AG10803 (cell line): ENCODE measurements at regions not wholly inside any gene's neighbourhood (a gene's known extent, or its start where the extent isn't known, plus 50 kb on each side); places are given as distances from the start of the nearest gene placed in this dataset.
"Not testable (repeated sequence)": the region's sequence is repeated elsewhere in the genome, so short reads cannot be mapped to it uniquely, and the experiment has no call there.

ENCODE experiments used
- DNase-seq: peaks from one replicate; pipeline ENCODE4 v3.0.0; 2010; ENCODE audit warnings: low read depth
- H3K4me3 ChIP-seq: 2 replicates; pipeline ENCODE4 v1.5.1; 2011; ENCODE audit warnings: mild to moderate bottlenecking, low read length, control low read depth
- TF ChIP-seq, protein P1 (sequence below): conservative IDR thresholded peaks from 2 replicates; pipeline ENCODE4 v1.5.1; 2011; ENCODE audit warnings: mild to moderate bottlenecking, low read length, control low read depth, inconsistent platforms

DNA sequence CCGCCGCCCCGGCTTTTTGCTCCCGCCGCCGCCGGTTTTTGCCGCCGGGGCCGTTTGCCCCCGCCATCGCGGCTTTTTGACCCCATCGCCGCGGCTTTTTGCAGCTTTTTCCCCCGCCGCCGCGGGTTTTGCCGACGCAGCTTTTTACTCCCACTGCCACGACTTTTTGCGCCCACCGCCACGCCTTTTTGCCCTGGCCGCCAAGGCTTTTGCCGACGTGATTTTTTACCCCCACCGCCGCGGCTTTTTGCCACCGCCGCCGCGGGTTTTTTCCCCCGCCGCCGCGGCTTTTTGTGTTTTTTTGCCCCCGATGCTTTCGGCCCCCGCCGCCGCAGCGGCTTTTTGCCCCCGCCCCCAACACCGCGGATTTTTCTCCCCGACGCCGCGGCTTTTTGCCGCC is 5001.9 kb upstream of the OR11H1 start:
- H3K4me3 ChIP-seq, DNase-seq: not testable (repeated sequence)

DNA sequence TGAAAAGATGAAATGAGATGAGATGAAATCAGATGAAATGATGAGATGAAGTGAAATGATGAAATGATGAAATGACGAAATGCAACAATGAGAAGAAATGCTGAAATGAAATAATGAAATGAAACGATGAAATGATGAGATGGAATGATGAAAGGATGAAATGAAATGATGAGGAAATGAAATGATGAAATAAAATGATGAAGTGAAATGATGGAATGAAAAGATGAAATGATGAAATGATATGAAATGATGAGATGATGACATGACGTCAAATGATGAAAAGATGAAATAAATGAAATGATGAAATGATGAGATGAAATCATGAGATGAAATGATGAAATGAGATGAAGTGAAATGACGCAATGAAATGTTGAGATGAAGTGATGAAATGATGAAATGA is 4996.9 kb upstream of the OR11H1 start:
- not testable (repeated sequence) for H3K4me3 ChIP-seq, DNase-seq

DNA sequence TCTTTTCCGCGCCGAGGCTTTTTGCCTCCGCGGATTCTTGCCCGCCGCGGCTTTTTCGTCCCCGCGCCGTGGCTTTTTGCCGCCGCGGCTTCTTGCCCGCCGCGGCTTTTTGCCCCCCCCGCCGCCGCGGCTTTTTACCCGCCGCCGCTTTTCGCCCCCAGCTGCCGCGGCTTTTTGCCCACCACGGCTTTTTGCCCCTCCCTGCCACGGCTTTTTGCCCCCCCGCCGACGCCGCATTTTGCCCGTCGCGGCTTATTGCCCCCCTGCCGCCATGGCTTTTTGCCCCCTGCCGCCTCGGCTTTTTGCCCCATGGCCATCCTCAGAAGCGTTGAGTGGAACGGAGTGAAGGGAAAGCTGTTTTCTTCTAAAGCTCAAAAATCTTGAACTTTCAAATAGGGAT is 4955.5 kb upstream of the OR11H1 start:
- not testable (repeated sequence) for DNase-seq, H3K4me3 ChIP-seq

DNA sequence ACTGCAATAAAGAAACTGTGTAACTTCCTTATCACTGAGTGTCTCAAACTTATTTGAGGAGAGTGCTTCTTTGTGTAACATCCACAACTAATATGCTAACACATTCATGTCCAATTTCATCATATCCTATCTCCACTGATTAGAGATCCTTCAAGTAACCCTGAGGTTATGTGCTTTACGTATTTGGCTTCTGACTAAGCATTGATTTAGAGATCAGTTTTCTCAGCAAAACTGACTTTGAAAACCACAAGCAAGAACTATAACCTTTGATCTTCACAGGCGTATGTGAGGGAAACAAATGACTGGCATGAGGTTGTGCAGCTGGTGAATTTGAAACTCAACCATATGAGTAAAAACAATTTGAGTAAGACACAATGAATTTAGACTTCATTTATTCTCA is 4926.9 kb upstream of the OR11H1 start:
- not testable (repeated sequence) for H3K4me3 ChIP-seq, DNase-seq

DNA sequence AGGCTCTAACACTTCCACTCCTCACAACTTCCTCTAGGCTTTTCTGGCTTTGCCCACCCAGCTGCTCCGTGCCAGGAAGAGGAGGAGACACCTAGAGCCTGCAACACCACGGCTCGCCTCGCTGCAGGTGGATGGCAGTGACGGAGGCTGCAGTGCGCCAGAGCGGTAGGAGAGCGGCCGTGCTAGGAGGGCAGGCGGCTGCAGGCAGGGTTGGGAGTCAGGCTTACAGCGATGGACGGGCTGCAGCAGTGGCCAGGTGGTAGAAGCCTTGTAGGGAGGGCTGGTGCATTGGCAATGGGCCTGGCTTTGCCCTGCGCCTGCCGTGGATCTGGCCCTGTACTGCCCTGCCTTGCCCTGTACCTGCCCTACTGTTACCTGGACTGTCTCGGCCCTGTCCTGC is 4896.0 kb upstream of the OR11H1 start:
- not testable (repeated sequence) for DNase-seq, H3K4me3 ChIP-seq

DNA sequence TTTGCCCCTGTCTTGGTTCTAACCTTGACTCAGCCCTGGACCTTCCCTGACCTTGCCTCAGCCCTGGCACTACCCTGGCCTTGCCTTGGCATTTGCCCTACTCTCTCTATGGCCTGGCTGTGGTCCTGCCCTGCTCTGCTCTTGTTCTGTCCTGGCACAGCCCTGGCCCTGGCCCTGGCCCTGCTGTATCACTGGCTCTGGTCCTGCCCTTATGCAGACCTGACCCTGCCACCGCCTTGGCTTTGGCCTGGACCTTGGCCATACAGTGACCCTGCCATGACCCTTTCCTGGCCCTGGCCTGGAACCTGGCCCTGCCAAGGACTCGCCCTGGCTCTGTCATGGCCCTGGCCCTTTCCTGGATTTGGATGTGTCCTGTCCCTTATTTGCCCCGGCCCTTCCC is 4892.7 kb upstream of the OR11H1 start:
- H3K4me3 ChIP-seq, DNase-seq: not testable (repeated sequence)

DNA sequence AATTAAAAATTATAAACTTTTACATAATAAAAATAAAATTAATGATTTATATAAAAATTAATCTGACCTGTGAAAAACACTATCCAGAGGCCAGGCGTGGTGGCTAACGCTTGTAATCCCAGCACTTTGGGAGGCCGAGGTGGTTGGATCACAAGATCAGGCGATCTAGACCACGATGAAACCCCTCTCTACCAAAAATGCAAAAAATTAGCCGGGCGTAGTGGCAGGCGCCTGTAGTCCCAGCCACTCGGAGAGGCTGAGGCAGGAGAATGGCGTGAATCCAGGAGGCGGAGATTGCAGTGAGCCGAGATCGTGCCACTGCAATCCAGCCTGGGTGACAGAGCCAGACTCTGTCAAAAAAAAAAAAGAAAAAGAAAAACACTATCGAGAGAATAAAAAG is 4865.2 kb upstream of the OR11H1 start:
- DNase-seq, H3K4me3 ChIP-seq: not testable (repeated sequence)

DNA sequence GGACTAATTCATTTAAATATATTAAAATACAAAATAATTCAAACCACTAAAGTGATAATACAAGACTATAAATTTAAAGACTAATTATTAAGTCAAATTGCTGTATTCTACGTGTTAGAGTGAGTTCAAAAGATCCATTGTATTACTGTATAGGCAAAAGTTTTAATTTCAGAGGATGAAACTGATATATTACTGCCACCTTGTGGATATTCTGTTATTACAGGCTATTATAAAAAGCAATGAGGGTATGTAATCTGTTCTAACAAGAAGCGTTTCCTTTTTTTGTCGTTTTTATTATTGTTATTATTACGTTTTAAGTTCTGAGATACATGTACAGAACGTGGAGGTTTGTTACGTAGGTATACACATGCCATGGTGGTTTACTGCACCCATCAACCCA is 4854.9 kb upstream of the OR11H1 start:
- TF ChIP-seq, protein P1, sequence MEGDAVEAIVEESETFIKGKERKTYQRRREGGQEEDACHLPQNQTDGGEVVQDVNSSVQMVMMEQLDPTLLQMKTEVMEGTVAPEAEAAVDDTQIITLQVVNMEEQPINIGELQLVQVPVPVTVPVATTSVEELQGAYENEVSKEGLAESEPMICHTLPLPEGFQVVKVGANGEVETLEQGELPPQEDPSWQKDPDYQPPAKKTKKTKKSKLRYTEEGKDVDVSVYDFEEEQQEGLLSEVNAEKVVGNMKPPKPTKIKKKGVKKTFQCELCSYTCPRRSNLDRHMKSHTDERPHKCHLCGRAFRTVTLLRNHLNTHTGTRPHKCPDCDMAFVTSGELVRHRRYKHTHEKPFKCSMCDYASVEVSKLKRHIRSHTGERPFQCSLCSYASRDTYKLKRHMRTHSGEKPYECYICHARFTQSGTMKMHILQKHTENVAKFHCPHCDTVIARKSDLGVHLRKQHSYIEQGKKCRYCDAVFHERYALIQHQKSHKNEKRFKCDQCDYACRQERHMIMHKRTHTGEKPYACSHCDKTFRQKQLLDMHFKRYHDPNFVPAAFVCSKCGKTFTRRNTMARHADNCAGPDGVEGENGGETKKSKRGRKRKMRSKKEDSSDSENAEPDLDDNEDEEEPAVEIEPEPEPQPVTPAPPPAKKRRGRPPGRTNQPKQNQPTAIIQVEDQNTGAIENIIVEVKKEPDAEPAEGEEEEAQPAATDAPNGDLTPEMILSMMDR: peak; percentile 18
- not testable (repeated sequence) for H3K4me3 ChIP-seq, DNase-seq

DNA sequence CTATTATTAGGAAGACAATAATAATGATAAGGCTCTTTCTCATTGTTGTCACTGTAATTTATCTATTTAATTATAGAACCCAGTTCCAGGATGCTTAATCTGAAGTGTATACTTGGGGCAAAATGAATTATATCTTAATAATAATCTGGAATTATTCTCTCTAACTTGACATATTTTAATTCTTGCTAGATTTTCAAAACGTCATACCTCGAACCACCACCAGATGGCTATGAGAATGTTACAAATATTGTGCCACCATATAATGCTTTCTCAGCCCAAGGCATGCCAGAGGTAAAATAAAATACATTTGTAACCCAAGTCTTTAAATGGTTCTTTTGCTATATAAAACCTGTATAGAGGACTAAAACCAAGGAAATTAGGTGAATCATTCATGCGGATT is 4849.3 kb upstream of the OR11H1 start:
- H3K4me3 ChIP-seq, DNase-seq: not testable (repeated sequence)

DNA sequence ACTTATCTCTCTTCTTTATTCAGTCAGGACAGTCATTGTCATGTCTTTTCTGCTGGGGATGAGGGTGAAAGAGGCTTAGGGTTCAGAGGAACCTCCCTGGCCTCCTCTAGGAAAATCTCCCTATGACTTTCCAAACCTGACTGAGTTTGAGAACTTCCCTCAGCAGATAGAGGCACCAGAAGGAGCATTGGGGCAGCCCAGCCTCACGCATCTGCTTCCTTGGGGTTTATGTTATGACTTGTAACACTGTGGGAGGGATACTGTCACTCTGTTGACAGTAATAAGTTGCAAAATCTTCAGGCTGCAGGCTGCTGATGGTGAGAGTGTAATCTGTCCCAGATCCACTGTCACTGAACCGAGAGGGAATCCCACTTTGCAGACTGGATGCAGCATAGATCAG is 4842.6 kb upstream of the OR11H1 start:
- H3K4me3 ChIP-seq, DNase-seq: not testable (repeated sequence)

DNA sequence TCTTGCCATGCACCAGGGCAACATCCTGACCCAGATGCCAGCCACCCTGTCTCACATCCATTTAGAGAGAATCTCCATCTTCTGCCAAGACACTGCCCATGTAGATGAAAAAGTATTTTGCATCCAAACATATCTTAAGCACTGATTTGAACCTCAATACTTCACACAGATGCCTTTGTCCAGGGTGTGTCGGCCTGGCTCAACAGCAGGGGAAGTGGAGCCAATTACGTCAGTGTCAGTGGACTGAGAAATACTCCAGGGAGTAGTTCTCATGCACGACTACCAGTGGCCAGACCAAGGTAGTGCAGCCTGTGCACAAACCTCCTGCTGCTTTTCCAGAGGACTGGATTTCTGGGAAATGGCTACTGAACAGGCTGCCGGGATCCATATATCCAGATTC is 4840.7 kb upstream of the OR11H1 start:
- DNase-seq, H3K4me3 ChIP-seq: not testable (repeated sequence)

DNA sequence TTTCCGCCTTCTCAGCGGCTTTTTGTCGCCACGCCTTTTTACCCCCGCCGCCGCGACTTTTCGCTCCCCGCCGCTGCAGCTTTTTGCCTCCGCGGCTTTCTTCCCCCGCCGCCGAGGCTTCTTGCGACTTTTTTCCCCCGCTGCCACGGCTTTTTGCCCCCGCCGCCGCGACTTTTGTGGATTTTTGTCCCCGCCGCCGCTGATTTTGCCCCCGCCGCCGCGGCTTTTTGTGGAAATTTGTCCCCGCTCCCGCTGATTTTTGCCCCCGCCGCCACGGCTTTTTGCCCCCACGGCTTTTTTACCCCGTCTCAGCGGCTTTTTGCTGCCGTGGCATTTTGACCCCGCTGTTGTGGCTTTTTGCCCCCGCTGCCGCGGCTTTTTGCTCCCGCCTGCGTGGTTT is 4829.2 kb upstream of the OR11H1 start:
- DNase-seq, H3K4me3 ChIP-seq: not testable (repeated sequence)

DNA sequence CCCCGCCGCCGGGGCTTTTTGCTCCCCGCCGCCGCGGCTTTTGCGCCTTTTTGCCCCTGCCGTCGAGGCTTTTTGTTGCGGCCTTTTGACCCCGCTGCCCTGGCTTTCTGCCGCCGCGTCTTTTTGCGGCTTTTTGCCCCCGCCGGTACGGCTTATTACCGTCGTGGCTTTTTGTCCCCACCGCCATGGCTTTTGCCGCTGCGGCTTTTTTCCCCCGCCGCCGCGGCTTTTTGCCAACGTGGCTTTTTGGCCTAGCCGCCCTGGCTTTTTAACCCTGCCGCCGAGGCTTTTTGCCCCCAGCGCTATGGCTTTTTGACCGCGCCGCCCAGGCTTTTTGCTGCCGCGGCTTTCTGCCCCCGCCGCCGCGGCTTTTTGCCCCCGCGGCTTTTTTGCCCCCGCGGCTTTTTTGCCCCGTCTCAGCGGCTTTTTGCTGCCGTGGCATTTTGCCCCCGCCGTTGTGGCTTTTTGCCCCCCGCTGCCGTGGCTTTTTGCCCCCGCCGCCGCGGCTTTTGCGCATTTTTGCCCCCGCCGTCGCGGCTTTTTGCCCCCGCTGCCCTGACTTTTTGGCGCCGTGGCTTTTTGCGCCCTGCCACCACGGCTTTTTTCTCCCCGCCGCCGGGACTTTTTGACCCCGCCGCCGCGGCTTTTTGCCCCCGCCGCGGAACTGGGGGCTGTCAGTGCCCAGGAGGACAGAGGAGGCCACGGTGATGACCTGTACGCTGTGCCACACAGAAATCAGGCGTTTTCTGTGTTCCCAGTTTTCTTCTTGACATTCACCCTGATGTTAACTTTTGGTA is 4828.5 kb upstream of the OR11H1 start:
- DNase-seq, H3K4me3 ChIP-seq: not testable (repeated sequence)

DNA sequence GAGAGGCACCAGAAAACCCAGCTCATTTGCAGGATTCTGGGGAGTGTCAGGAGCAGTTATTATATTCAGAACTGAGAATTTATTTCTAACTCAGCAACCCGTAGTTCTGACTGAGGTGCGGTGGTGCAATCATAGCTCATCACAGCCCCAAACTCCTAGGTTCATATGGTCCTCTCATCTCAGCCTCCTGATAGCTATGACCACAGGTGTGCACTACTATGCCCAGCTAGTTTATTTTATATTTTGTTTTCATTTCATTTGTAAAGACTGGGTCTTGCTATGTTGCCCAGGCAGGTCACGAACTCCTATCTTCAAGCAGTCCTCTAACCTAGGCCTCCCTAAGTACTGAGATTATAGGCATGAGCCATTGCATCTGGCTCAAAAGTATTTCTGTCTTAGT is 4819.8 kb upstream of the OR11H1 start:
- not testable (repeated sequence) for H3K4me3 ChIP-seq, DNase-seq

DNA sequence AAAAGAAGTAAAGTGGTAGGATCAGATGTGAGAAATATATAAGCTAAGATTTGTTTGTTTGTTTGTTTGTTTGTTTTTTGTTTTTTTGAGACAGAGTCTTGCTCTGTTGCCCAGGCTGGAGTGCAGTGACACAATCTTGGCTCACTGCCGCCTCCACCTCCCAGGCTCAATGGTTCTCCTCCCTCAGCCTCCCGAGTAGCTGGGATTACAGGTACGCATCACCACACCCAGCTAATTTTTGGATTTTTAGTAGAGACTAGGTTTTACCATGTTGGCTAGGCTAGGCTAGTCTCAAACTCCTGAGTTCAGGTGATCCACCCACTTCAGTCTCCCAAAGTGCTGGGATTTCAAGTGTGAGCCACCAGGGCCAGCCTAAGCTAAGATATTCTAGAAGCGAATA is 4817.1 kb upstream of the OR11H1 start:
- not testable (repeated sequence) for DNase-seq, H3K4me3 ChIP-seq

DNA sequence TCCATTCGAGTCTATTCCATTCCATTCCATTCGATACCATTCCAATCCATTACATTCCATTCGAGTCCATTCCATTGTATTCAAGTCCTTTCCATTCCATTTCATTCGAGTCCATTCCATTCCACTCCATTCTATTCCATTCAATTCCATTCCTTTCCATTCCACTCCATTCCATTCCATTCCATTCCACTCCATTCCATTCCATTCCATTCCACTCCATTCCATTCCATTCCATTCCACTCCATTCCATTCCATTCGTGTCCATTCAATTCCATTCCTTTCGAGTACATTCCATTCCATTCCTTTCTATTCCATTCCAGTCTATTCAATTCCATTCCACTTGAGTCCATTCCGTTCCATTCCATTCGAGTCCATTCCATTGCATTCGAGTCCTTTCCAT is 4805.2 kb upstream of the OR11H1 start:
- not testable (repeated sequence) for H3K4me3 ChIP-seq, DNase-seq

DNA sequence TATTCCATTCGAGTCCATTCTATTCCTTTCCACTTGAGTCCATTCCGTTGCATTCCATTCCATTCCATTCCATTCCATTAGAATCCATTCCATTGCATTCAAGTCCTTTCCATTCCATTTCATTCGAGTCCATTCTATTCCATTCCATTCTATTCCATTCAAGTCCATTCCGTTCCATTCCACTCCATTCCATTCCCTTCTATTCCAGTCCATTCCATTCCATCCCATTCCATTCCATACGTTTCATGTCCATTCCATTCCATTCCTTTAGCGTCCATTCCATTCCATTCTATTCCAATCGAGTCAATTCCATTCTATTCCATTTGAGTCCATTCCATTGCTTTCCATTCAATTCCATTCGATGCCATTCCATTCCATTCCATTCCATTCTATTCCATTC is 4804.0 kb upstream of the OR11H1 start:
- not testable (repeated sequence) for DNase-seq

More for the DNA sequence above, 4804.0 kb upstream of the OR11H1 start:
- H3K4me3 ChIP-seq: not testable (repeated sequence)
